Esophagus muscularis mucosa (tissue), 4 donors: ENCODE measurements at regions not wholly inside any gene's neighbourhood (a gene's known extent, or its start where the extent isn't known, plus 50 kb on each side); places are given as distances from the start of the nearest gene placed in this dataset.

Experiments
- DNase-seq: peaks from one replicate; pipeline ENCODE4 v3.0.0-alpha.2; 2017; ENCODE audit errors: extremely low spot score
- H3K27ac ChIP-seq, 4 donors: fragments of 200-600 bp; sonication (generic); replicated peaks in 1 of 4; 1 replicate in 3 of 4; 2 replicates in 1 of 4; pipeline ENCODE4 v1.5.1; 2016 to 2019; ENCODE audit warnings: mild to moderate bottlenecking in 1 of 4
- H3K27me3 ChIP-seq, 4 donors: fragments of 200-600 bp; sonication (generic); one replicate each; pipeline versions ENCODE4 v1.5.1 to v1.6.0; 2016 to 2019
- H3K36me3 ChIP-seq, 4 donors: fragments of 200-600 bp; sonication (generic); one replicate each; pipeline ENCODE4 v1.5.1; 2016 to 2019
- H3K4me1 ChIP-seq, 4 donors: fragments of 200-600 bp; sonication (generic); one replicate each; pipeline ENCODE4 v1.5.1; 2016 to 2019
- H3K4me3 ChIP-seq, 4 donors: fragments of 200-600 bp; sonication (generic); 1 replicate in 2 of 4; 2 replicates in 2 of 4; pipeline ENCODE4 v1.5.1; 2016 to 2019; ENCODE audit warnings: mild to moderate bottlenecking in 4 of 4, moderate library complexity in 1 of 4
- H3K9me3 ChIP-seq, 4 donors: fragments of 200-600 bp; sonication (generic); 1 replicate in 3 of 4; 2 replicates in 1 of 4; pipeline ENCODE4 v1.5.1; 2016 to 2019
- CTCF ChIP-seq, 3 experiments: fragments of 200-600 bp in 2 of 3; fragments of 450-650 bp in 1 of 3; sonication (generic) in 2 of 3; IDR thresholded peaks; one replicate each; pipeline ENCODE4 v1.5.1; 2017 to 2019; ENCODE audit warnings: antibody characterized with exemption in 3 of 3, mild to moderate bottlenecking in 2 of 3, moderate library complexity in 1 of 3
- EP300 ChIP-seq: sonication (generic); formaldehyde crosslinking; IDR thresholded peaks from one replicate; pipeline ENCODE4 v1.6.1; 2017; ENCODE audit warnings: antibody characterized with exemption
- POLR2A ChIP-seq: fragments of 450-650 bp; IDR thresholded peaks from one replicate; pipeline ENCODE4 v1.6.1; 2017; ENCODE audit warnings: antibody characterized with exemption, moderate library complexity, mild to moderate bottlenecking, low read depth
- POLR2AphosphoS5 ChIP-seq, 2 donors: sonication (generic); formaldehyde crosslinking; IDR thresholded peaks; one replicate each; pipeline ENCODE4 v1.6.1; 2017; ENCODE audit warnings: antibody characterized with exemption in 2 of 2
- WGBS: methylation state at CpG from one replicate; pipeline ENCODE4 v1.1.5; 2018; 5-methylcytosine and 5-hydroxymethylcytosine counted together
- intact Hi-C: fragments of 100-400 bp; cut with DNase I; formaldehyde crosslinking; loops from one replicate; pipeline ENCODE4 v1.15.1; 2023

GRCh38 chr18:53665701-53666100 is 558.8 kb downstream of the MBD2 start:
- peaks cover 0 to 17% (median 0%) of the 10 kb centered on the region in 4 donors for H3K9me3 ChIP-seq
- intact Hi-C loops = no loop called here
- no peaks in the 10 kb centered on the region for H3K27me3 ChIP-seq
- no peaks in the 10 kb centered on the region for H3K36me3 ChIP-seq
- no peaks in the 10 kb centered on the region for H3K4me1 ChIP-seq
- DNase-seq = no peak
- WGBS = 64% methylated on average over 4 of the region's 4 CpGs
- no peak overlapping the region for H3K4me3 ChIP-seq
- H3K27ac ChIP-seq = no peak overlapping the region
- no peak for TF ChIP-seq CTCF (IDR thresholded peaks at IDR 0.05)
- no peak for TF ChIP-seq EP300
- TF ChIP-seq POLR2AphosphoS5 (IDR thresholded peaks at IDR 0.05) = no peak
- no peak for TF ChIP-seq POLR2A

GRCh38 chr18:53664575-53664974 is 559.9 kb downstream of the MBD2 start:
- Histone ChIP-seq H3K4me3 (no peak overlapping the region), H3K27ac (no peak overlapping the region), H3K9me3 (peaks cover 0 to 17% (median 0%) of the 10 kb centered on the region in 4 donors), H3K36me3 (no peaks in the 10 kb centered on the region), H3K4me1 (no peaks in the 10 kb centered on the region), H3K27me3 (no peaks in the 10 kb centered on the region)
- no peak for DNase-seq
- no peak for TF ChIP-seq POLR2AphosphoS5 (IDR thresholded peaks at IDR 0.05)
- TF ChIP-seq CTCF (IDR thresholded peaks at IDR 0.05) = no peak
- TF ChIP-seq POLR2A = no peak
- no peak for TF ChIP-seq EP300
- intact Hi-C loops = no loop called here

- Histone ChIP-seq H3K9me3 (peaks cover 0 to 17% (median 4%) of the 10 kb centered on the region in 4 donors), H3K27me3 (no peaks in the 10 kb centered on the region), H3K4me1 (no peaks in the 10 kb centered on the region), H3K27ac (no peak overlapping the region), H3K36me3 (no peaks in the 10 kb centered on the region), H3K4me3 (no peak overlapping the region)
- WGBS = 86% methylated on average over 2 of the region's 2 CpGs
- no peak for DNase-seq
- TF ChIP-seq CTCF (IDR thresholded peaks at IDR 0.05) = no peak
- TF ChIP-seq POLR2AphosphoS5 (IDR thresholded peaks at IDR 0.05) = no peak
- TF ChIP-seq POLR2A = no peak
- TF ChIP-seq EP300 = no peak
- intact Hi-C loops = no loop called here
These were observed 564.2 kb downstream of the MBD2 start for GRCh38 chr18:53660306-53660705.

- WGBS = 83% methylated on average over 2 of the region's 2 CpGs
- TF ChIP-seq EP300 = no peak
- TF ChIP-seq POLR2AphosphoS5 (IDR thresholded peaks at IDR 0.05) = no peak
- TF ChIP-seq CTCF (IDR thresholded peaks at IDR 0.05) = no peak
- TF ChIP-seq POLR2A = no peak
- Histone ChIP-seq H3K4me3 (no peak overlapping the region), H3K36me3 (no peaks in the 10 kb centered on the region), H3K9me3 (peaks cover 0 to 8% (median 0%) of the 10 kb centered on the region in 4 donors), H3K27ac (no peak overlapping the region), H3K27me3 (no peaks in the 10 kb centered on the region), H3K4me1 (no peaks in the 10 kb centered on the region)
- DNase-seq = no peak
- intact Hi-C loops = no loop called here
These were observed 567.2 kb downstream of the MBD2 start for GRCh38 chr18:53657257-53657656.

GRCh38 chr18:53649621-53650020 is 574.8 kb downstream of the MBD2 start:
- Histone ChIP-seq H3K9me3 (no peaks in the 10 kb centered on the region), H3K27ac (no peak overlapping the region), H3K36me3 (no peaks in the 10 kb centered on the region), H3K27me3 (no peaks in the 10 kb centered on the region), H3K4me1 (peaks cover 0 to 6% (median 0%) of the 10 kb centered on the region in 4 donors), H3K4me3 (no peak overlapping the region)
- no peak for DNase-seq
- TF ChIP-seq CTCF (IDR thresholded peaks at IDR 0.05) = no peak
- intact Hi-C loops = no loop called here
- WGBS = 17% methylated on average over 3 of the region's 3 CpGs
